Neural cell (in vitro differentiated cells): ENCODE measurements at regions not wholly inside any gene's neighbourhood (a gene's known extent, or its start where the extent isn't known, plus 50 kb on each side); places are given as distances from the start of the nearest gene placed in this dataset.

ENCODE experiments used
- EZH2 ChIP-seq: fragments of 200-600, 300-800 bp; shearing (Covaris generic), sonication (generic); IDR thresholded peaks from 2 replicates; pipeline ENCODE4 v1.6.1; 2014; ENCODE audit warnings: antibody characterized with exemption, low read length, borderline replicate concordance, mild to moderate bottlenecking; ENCODE audit not compliant: insufficient read depth, poor library complexity, severe bottlenecking
- MXI1 ChIP-seq: fragments of 450-650 bp; conservative IDR thresholded peaks from 2 replicates; pipeline ENCODE4 v1.6.1; 2014; ENCODE audit warnings: antibody characterized with exemption, mild to moderate bottlenecking; ENCODE audit not compliant: poor library complexity, severe bottlenecking

DNA sequence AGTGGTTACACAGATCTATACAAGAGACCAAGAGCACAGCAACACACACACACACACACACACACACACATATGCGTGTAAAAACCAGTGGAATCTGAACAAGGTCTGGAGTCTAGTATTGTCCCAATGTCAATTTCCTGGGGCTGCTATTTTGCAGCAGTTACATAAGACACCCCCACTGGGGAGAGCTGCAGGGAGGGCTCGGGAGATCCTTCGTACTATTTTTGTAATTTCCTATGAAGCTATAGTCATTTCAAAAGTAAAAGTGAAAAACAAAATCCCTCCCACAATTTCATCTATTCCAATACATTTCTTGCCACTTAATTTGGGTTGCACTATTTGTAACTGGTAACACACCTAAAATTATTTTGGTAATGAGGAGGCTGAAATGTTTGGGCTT is 68.5 kb downstream of the C16orf95 start:
- no peak for TF ChIP-seq MXI1
- no peak for TF ChIP-seq EZH2
